HG03571 (cell line): ENCODE measurements at regions not wholly inside any gene's neighbourhood (a gene's known extent, or its start where the extent isn't known, plus 50 kb on each side); places are given as distances from the start of the nearest gene placed in this dataset.

ENCODE experiments used
- ATAC-seq: cut with Tn5 transposase; IDR thresholded peaks from one replicate; pipeline ENCODE4 v1.9.1; 2021; ENCODE audit not compliant: unreplicated experiment

- ATAC-seq: no peak
Observed at GRCh38 chr2:126748188-126748760, 92.3 kb downstream of the GYPC start.

- ATAC-seq: no peak
Observed at GRCh38 chr2:126748929-126749518, 93.1 kb downstream of the GYPC start.

GRCh38 chr2:126749537-126749936 is 93.6 kb downstream of the GYPC start:
- ATAC-seq: no peak

- ATAC-seq: no peak
Observed at GRCh38 chr2:126750506-126750905, 94.5 kb downstream of the GYPC start.

- no peak for ATAC-seq
Observed at GRCh38 chr2:126751477-126751876, 95.5 kb downstream of the GYPC start.

GRCh38 chr2:126752876-126753275 is 96.9 kb downstream of the GYPC start:
- ATAC-seq: no peak

GRCh38 chr2:126753501-126754212 is 97.7 kb downstream of the GYPC start:
- no peak for ATAC-seq

GRCh38 chr2:126754240-126755004 is 98.5 kb downstream of the GYPC start:
- ATAC-seq: no peak

GRCh38 chr2:126756125-126756524 is 100.2 kb downstream of the GYPC start:
- ATAC-seq: no peak

GRCh38 chr2:126761256-126761980 is 105.5 kb downstream of the GYPC start:
- ATAC-seq: no peak

- no peak for ATAC-seq
Observed at GRCh38 chr2:126761981-126762878, 106.3 kb downstream of the GYPC start.

GRCh38 chr2:126764686-126765265 is 108.8 kb downstream of the GYPC start:
- no peak for ATAC-seq

GRCh38 chr2:126765395-126765794 is 109.4 kb downstream of the GYPC start:
- ATAC-seq: no peak

GRCh38 chr2:126766295-126766968 is 110.5 kb downstream of the GYPC start:
- ATAC-seq: no peak

GRCh38 chr2:126766969-126767296 is 111.0 kb downstream of the GYPC start:
- no peak for ATAC-seq

- ATAC-seq: no peak
Observed at GRCh38 chr2:126769118-126769517, 113.2 kb downstream of the GYPC start.

GRCh38 chr2:126770466-126770865 is 114.5 kb downstream of the GYPC start:
- ATAC-seq: no peak

GRCh38 chr2:126771094-126771493 is 115.1 kb downstream of the GYPC start:
- no peak for ATAC-seq

GRCh38 chr2:126771501-126772195 is 115.7 kb downstream of the GYPC start:
- no peak for ATAC-seq
